IMR-90 (cell line): ENCODE measurements at regions not wholly inside any gene's neighbourhood (a gene's known extent, or its start where the extent isn't known, plus 50 kb on each side); places are given as distances from the start of the nearest gene placed in this dataset.

Experiments used
- ATAC-seq: fragments of 200-7000 bp; cut with Tn5 transposase; 2 replicates; pipeline ENCODE4 v1.9.1; 2020; ENCODE audit warnings: low read depth, mild to moderate bottlenecking, moderate library complexity
- BruUV-seq: library from RNA; stranded (reverse); fragments of 400-500 nt; replicated peaks from 2 replicates; lab custom pipeline; 2021; lab: Mats Ljungman, UMichigan
- CTCF ChIA-PET: fragments of 300-600 bp; formaldehyde crosslinking; extraction: SDS; loops from one replicate; lab custom pipeline; 2021; ENCODE audit warnings: antibody characterized with exemption; lab: Yijun Ruan, JAX
- POLR2A ChIA-PET: fragments of 300-600 bp; sonication (Branson Sonifier 250); formaldehyde crosslinking; loops from one replicate; lab custom pipeline; 2022; ENCODE audit warnings: antibody characterized with exemption; ENCODE audit not compliant: unreplicated experiment; lab: Charles Lee
- DNase-seq: peaks from one replicate; pipeline ENCODE4 v3.0.0; 2013
- H2AFZ ChIP-seq: replicated peaks from 2 replicates; pipeline ENCODE3; 2013; ENCODE audit warnings: low read length, mild to moderate bottlenecking; ENCODE audit not compliant: poor library complexity
- H2AK5ac ChIP-seq: 2 replicates; pipeline ENCODE4 v1.6.1; 2013; ENCODE audit warnings: low read depth, low read length, inconsistent platforms
- H2AK9ac ChIP-seq: replicated peaks from 2 replicates; pipeline ENCODE3; 2013; ENCODE audit warnings: mild to moderate bottlenecking, low read depth, low read length, moderate library complexity; ENCODE audit not compliant: poor library complexity
- H2BK120ac ChIP-seq: 2 replicates; pipeline ENCODE4 v1.6.1; 2013; ENCODE audit warnings: low read depth, low read length, inconsistent platforms
- H2BK15ac ChIP-seq: 3 replicates; pipeline ENCODE4 v1.6.1; 2013; ENCODE audit warnings: low read depth, low read length, inconsistent platforms
- H2BK20ac ChIP-seq: 2 replicates; pipeline ENCODE4 v1.6.1; 2013; ENCODE audit warnings: low read depth, mild to moderate bottlenecking, inconsistent platforms, low read length, moderate library complexity
- H2BK5ac ChIP-seq: 2 replicates; pipeline ENCODE4 v1.6.1; 2013; ENCODE audit warnings: mild to moderate bottlenecking, low read depth, low read length, inconsistent platforms; ENCODE audit not compliant: poor library complexity, severe bottlenecking
- H3K14ac ChIP-seq: replicated peaks from 2 replicates; pipeline ENCODE4 v1.6.1; 2013; ENCODE audit warnings: low read depth, low read length, inconsistent platforms
- H3K18ac ChIP-seq: 2 replicates; pipeline ENCODE4 v1.6.1; 2013; ENCODE audit warnings: low read depth, low read length, control low read depth
- H3K23ac ChIP-seq: 2 replicates; pipeline ENCODE4 v1.6.1; 2013; ENCODE audit warnings: low read depth, low read length, inconsistent platforms
- H3K27ac ChIP-seq: 2 replicates; pipeline ENCODE4 v1.5.1; 2013; ENCODE audit warnings: mild to moderate bottlenecking, control low read depth, low read length; ENCODE audit not compliant: insufficient read depth
- H3K27me3 ChIP-seq: 2 replicates; pipeline ENCODE4 v1.6.1; 2013; ENCODE audit warnings: low read length; ENCODE audit not compliant: control insufficient read depth, insufficient read depth
- H3K36me3 ChIP-seq: 2 replicates; pipeline ENCODE4 v1.6.1; 2013; ENCODE audit warnings: low read length, mixed read lengths; ENCODE audit not compliant: control insufficient read depth, insufficient read depth
- H3K4ac ChIP-seq: 2 replicates; pipeline ENCODE4 v1.6.1; 2013; ENCODE audit warnings: low read depth, low read length, inconsistent platforms
- H3K4me1 ChIP-seq: 2 replicates; pipeline ENCODE4 v1.6.1; 2013; ENCODE audit warnings: low read length, mixed read lengths; ENCODE audit not compliant: control insufficient read depth, insufficient read depth
- H3K4me2 ChIP-seq: 2 replicates; pipeline ENCODE4 v1.6.1; 2013; ENCODE audit warnings: low read depth, mild to moderate bottlenecking, control low read depth, low read length, moderate library complexity
- H3K4me3 ChIP-seq: 2 replicates; pipeline ENCODE4 v1.5.1; 2013; ENCODE audit warnings: low read depth, mild to moderate bottlenecking, control low read depth, low read length, moderate library complexity; ENCODE audit not compliant: insufficient read depth
- H3K56ac ChIP-seq: 2 replicates; pipeline ENCODE4 v1.6.1; 2013; ENCODE audit warnings: low read length, inconsistent platforms; ENCODE audit not compliant: insufficient read depth; ENCODE audit errors: extremely low read depth
- H3K79me1 ChIP-seq, 2 experiments: 2 replicates each; pipeline ENCODE4 v1.6.1; 2013; ENCODE audit warnings: low read length in 2 of 2, inconsistent platforms in 1 of 2, low read depth in 1 of 2
- H3K9ac ChIP-seq: 2 replicates; pipeline ENCODE4 v1.6.1; 2013; ENCODE audit warnings: low read depth, low read length, control low read depth
- H3K9me1 ChIP-seq: 2 replicates; pipeline ENCODE4 v1.6.1; 2013; ENCODE audit warnings: low read length, inconsistent platforms; ENCODE audit not compliant: insufficient read depth
- H3K9me3 ChIP-seq: 2 replicates; pipeline ENCODE4 v1.6.1; 2013; ENCODE audit warnings: low read length; ENCODE audit not compliant: control insufficient read depth, insufficient read depth
- H4K20me1 ChIP-seq: 2 replicates; pipeline ENCODE4 v1.6.1; 2013; ENCODE audit warnings: low read length, inconsistent platforms; ENCODE audit not compliant: insufficient read depth
- H4K5ac ChIP-seq: 2 replicates; pipeline ENCODE4 v1.6.1; 2013; ENCODE audit warnings: mild to moderate bottlenecking, low read depth, low read length, control low read depth
- H4K8ac ChIP-seq, 2 experiments: 2 replicates each; pipeline ENCODE4 v1.6.1; 2013; ENCODE audit warnings: low read depth in 2 of 2, low read length in 2 of 2, control low read depth in 1 of 2, inconsistent platforms in 1 of 2
- H4K91ac ChIP-seq: 2 replicates; pipeline ENCODE4 v1.6.1; 2013; ENCODE audit warnings: low read depth, low read length, inconsistent platforms; ENCODE audit not compliant: insufficient read depth
- BHLHE40 ChIP-seq: fragments of 150-350 bp; IDR thresholded peaks from 2 replicates; pipeline ENCODE4 v1.6.1; 2016; ENCODE audit warnings: mild to moderate bottlenecking, low read depth, low read length
- CEBPB ChIP-seq: IDR thresholded peaks from 2 replicates; pipeline ENCODE4 v1.6.1; 2012; ENCODE audit warnings: low read depth, low read length, improper control_type of control experiment
- CHD1 ChIP-seq: IDR thresholded peaks from 2 replicates; pipeline ENCODE4 v1.6.1; 2012; ENCODE audit warnings: low read depth, low read length, improper control_type of control experiment
- FOS ChIP-seq: fragments of 150-350 bp; IDR thresholded peaks from 2 replicates; pipeline ENCODE4 v1.6.1; 2016; ENCODE audit warnings: low read depth, low read length
- MAFK ChIP-seq: IDR thresholded peaks from 2 replicates; pipeline ENCODE4 v1.6.1; 2012; ENCODE audit warnings: low read depth, low read length, improper control_type of control experiment
- MAZ ChIP-seq: IDR thresholded peaks from 2 replicates; pipeline ENCODE4 v1.6.1; 2012; ENCODE audit warnings: low read depth, mild to moderate bottlenecking, low read length, improper control_type of control experiment, moderate library complexity, borderline replicate concordance
- MXI1 ChIP-seq: IDR thresholded peaks from 2 replicates; pipeline ENCODE4 v1.6.1; 2012; ENCODE audit warnings: low read depth, mild to moderate bottlenecking, low read length, moderate library complexity, borderline replicate concordance
- NFE2L2 ChIP-seq: fragments of 150-350 bp; IDR thresholded peaks from 2 replicates; pipeline ENCODE4 v1.6.1; 2016; ENCODE audit warnings: low read depth, mild to moderate bottlenecking, low read length
- POLR2A ChIP-seq: IDR thresholded peaks from 2 replicates; pipeline ENCODE4 v1.6.1; 2012; ENCODE audit warnings: mild to moderate bottlenecking, low read depth, low read length
- RAD21 ChIP-seq: IDR thresholded peaks from 2 replicates; pipeline ENCODE4 v1.6.1; 2012; ENCODE audit warnings: low read length, improper control_type of control experiment
- RCOR1 ChIP-seq: IDR thresholded peaks from 2 replicates; pipeline ENCODE4 v1.6.1; 2012; ENCODE audit warnings: mild to moderate bottlenecking, low read length, improper control_type of control experiment; ENCODE audit not compliant: insufficient replicate concordance
- RFX5 ChIP-seq: IDR thresholded peaks from 2 replicates; pipeline ENCODE4 v1.8.0; 2012; ENCODE audit warnings: low read depth, mild to moderate bottlenecking, low read length, moderate library complexity
- SMC3 ChIP-seq: fragments of 150-350 bp; IDR thresholded peaks from 2 replicates; pipeline ENCODE4 v1.6.1; 2016; ENCODE audit warnings: low read depth, mild to moderate bottlenecking, antibody characterized with exemption, low read length, moderate library complexity
- whole genome bisulfite sequencing, 2 experiments: methylation state at CpG; one replicate each; pipeline versions ENCODE4 v1.1.5 to v1.1.7; 2013; ENCODE audit warnings: missing lambda C conversion rate in 2 of 2; ENCODE audit not compliant: insufficient read length in 1 of 2; ENCODE audit errors: extremely low coverage in 2 of 2; 5-methylcytosine and 5-hydroxymethylcytosine counted together
- dilution Hi-C: fragments of 300-500 bp; cut with HindIII; formaldehyde crosslinking; loops from one replicate; pipeline ENCODE4 v1.14.3; 2018; ENCODE audit warnings: low sequenced_read_pairs; ENCODE audit not compliant: unreplicated experiment
- in situ Hi-C: fragments of 300-500 bp; cut with MboI; formaldehyde crosslinking; loops from 3 replicates; pipeline ENCODE4 v1.14.3; 2019; ENCODE audit warnings: low sequenced_read_pairs, inconsistent platforms, mixed read lengths
- intact Hi-C: fragments of 100-400 bp; cut with micrococcal nuclease; formaldehyde crosslinking; loops from 2 replicates; pipeline ENCODE4 v1.10.0; 2022
- TF ChIP-seq, protein P1 (sequence below): fragments of 150-350 bp; IDR thresholded peaks from 2 replicates; pipeline ENCODE4 v1.6.1; 2016; ENCODE audit warnings: low read depth, mild to moderate bottlenecking, low read length, moderate library complexity, borderline replicate concordance
- TF ChIP-seq, protein P2 (sequence below): conservative IDR thresholded peaks from 2 replicates; pipeline ENCODE4 v1.5.1; 2012; ENCODE audit warnings: mild to moderate bottlenecking, low read depth, low read length, improper control_type of control experiment
- TF ChIP-seq, protein P3 (sequence below): fragments of 150-350 bp; IDR thresholded peaks from 2 replicates; pipeline ENCODE4 v1.6.1; 2017; ENCODE audit warnings: mild to moderate bottlenecking, antibody characterized with exemption, low read length, low read depth

DNA sequence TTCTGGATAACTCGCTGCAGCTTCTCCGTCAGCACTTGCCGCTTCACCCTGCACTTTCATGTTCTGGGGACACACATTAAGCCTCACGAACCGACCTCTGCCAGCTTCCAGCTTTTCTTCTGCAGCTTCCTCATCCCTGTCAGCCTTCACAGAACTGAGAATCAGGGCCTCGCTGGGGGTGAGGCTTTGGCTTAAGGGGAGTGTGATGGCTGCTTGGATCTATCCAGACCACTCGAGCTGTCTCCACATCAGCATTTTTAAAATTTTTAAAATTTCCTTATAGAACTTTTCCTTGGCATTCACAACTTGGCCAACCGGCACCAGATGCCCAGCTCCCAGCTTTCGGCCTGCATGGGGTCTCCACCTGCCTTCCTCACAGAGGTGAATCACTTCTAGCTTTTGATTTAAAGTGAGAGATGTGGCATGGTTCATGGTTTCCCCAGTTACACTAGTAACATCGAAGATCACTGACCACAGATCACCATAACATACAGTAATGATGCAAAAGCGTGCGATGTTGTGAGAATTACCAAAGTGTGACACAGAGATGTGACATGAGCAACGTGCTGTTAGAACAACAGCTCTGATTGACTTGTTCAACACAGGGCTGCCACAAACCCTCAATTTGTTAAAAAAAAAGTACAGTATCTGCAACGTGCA lies 139.1 kb upstream of the C14orf180 start:
- 77% methylated on average over 3 of the region's 14 CpGs; no CpG with 5 or more reads in 1 of the 2 experiments for WGBS, 2 experiments
- no peaks in the 10 kb centered on the region for H3K79me1 ChIP-seq
- no peaks in the 10 kb centered on the region for H3K27me3 ChIP-seq
- no peak overlapping the region for H3K14ac ChIP-seq
- in situ Hi-C loops = no loop called here
- no peak overlapping the region for H3K56ac ChIP-seq
- H2BK20ac ChIP-seq = no peak overlapping the region
- H4K8ac ChIP-seq = no peak overlapping the region
- no peak overlapping the region for H2BK120ac ChIP-seq
- CTCF ChIA-PET = no interaction called here
- POLR2A ChIA-PET = no interaction called here
- H4K5ac ChIP-seq = no peak overlapping the region
- H3K9ac ChIP-seq = no peak overlapping the region
- DNase-seq (no peak), ATAC-seq (no peak)
- no peak overlapping the region for H2BK5ac ChIP-seq
- H4K91ac ChIP-seq = no peak overlapping the region
- no peak overlapping the region for H2AFZ ChIP-seq
- no peak overlapping the region for H3K4me2 ChIP-seq
- H4K20me1 ChIP-seq = no peaks in the 10 kb centered on the region
- no peaks in the 10 kb centered on the region for H3K9me1 ChIP-seq
- no peak overlapping the region for H2AK5ac ChIP-seq
- no peak overlapping the region for H3K4me3 ChIP-seq
- dilution Hi-C loops = no loop called here
- H2AK9ac ChIP-seq = no peak overlapping the region
- no TSS peak for BruUV-seq
- intact Hi-C loops = no loop called here
- H3K36me3 ChIP-seq = no peaks in the 10 kb centered on the region
- peaks cover 18% of the 10 kb centered on the region; the same call in 1 of the 2 replicates for H3K9me3 ChIP-seq
- no peak overlapping the region for H3K23ac ChIP-seq
- TF ChIP-seq, protein P1, sequence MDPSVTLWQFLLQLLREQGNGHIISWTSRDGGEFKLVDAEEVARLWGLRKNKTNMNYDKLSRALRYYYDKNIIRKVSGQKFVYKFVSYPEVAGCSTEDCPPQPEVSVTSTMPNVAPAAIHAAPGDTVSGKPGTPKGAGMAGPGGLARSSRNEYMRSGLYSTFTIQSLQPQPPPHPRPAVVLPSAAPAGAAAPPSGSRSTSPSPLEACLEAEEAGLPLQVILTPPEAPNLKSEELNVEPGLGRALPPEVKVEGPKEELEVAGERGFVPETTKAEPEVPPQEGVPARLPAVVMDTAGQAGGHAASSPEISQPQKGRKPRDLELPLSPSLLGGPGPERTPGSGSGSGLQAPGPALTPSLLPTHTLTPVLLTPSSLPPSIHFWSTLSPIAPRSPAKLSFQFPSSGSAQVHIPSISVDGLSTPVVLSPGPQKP = no peak
- TF ChIP-seq, protein P2, sequence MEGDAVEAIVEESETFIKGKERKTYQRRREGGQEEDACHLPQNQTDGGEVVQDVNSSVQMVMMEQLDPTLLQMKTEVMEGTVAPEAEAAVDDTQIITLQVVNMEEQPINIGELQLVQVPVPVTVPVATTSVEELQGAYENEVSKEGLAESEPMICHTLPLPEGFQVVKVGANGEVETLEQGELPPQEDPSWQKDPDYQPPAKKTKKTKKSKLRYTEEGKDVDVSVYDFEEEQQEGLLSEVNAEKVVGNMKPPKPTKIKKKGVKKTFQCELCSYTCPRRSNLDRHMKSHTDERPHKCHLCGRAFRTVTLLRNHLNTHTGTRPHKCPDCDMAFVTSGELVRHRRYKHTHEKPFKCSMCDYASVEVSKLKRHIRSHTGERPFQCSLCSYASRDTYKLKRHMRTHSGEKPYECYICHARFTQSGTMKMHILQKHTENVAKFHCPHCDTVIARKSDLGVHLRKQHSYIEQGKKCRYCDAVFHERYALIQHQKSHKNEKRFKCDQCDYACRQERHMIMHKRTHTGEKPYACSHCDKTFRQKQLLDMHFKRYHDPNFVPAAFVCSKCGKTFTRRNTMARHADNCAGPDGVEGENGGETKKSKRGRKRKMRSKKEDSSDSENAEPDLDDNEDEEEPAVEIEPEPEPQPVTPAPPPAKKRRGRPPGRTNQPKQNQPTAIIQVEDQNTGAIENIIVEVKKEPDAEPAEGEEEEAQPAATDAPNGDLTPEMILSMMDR = no peak
- TF ChIP-seq CHD1 (no peak), RAD21 (no peak), RFX5 (no peak), MAFK (no peak), SMC3 (no peak), CEBPB (no peak), MAZ (no peak), BHLHE40 (no peak), FOS (no peak), POLR2A (no peak), RCOR1 (no peak), MXI1 (no peak), NFE2L2 (no peak)
- TF ChIP-seq, protein P3, sequence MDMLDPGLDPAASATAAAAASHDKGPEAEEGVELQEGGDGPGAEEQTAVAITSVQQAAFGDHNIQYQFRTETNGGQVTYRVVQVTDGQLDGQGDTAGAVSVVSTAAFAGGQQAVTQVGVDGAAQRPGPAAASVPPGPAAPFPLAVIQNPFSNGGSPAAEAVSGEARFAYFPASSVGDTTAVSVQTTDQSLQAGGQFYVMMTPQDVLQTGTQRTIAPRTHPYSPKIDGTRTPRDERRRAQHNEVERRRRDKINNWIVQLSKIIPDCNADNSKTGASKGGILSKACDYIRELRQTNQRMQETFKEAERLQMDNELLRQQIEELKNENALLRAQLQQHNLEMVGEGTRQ = no peak
- H3K4me1 ChIP-seq = no peaks in the 10 kb centered on the region
- no peak overlapping the region for H3K18ac ChIP-seq
- H3K27ac ChIP-seq = no peak overlapping the region
- H2BK15ac ChIP-seq = no peak overlapping the region
- H3K4ac ChIP-seq = no peak overlapping the region
